Neural cell (in vitro differentiated cells): ENCODE measurements at regions not wholly inside any gene's neighbourhood (a gene's known extent, or its start where the extent isn't known, plus 50 kb on each side); places are given as distances from the start of the nearest gene placed in this dataset.

ENCODE experiments used
- H2AFZ ChIP-seq: fragments of 200-600, 300-800 bp; sonication (generic), shearing (Covaris generic); 2 replicates; pipeline ENCODE4 v1.6.0; 2014; ENCODE audit warnings: low read depth, mild to moderate bottlenecking, antibody characterized with exemption, low read length, moderate library complexity
- H3F3A ChIP-seq: fragments of 200-600 bp; shearing (Covaris generic); 2 replicates; pipeline ENCODE4 v1.6.1; 2016; ENCODE audit warnings: mild to moderate bottlenecking, moderate library complexity, mixed read lengths, antibody characterized with exemption, low read length; ENCODE audit not compliant: insufficient read depth, poor library complexity, severe bottlenecking
- H3K27ac ChIP-seq: fragments of 200-600, 300-800 bp; sonication (generic), shearing (Covaris generic); 2 replicates; pipeline ENCODE4 v1.5.1; 2014; ENCODE audit warnings: mild to moderate bottlenecking, low read length, moderate library complexity
- H3K27me3 ChIP-seq: fragments of 300-800, 200-600 bp; sonication (generic), shearing (Covaris generic); 2 replicates; pipeline ENCODE4 v1.6.0; 2014; ENCODE audit warnings: mild to moderate bottlenecking, low read depth, low read length, moderate library complexity; ENCODE audit not compliant: insufficient read depth
- H3K36me3 ChIP-seq: fragments of 300-800, 200-600 bp; sonication (generic), shearing (Covaris generic); 2 replicates; pipeline ENCODE4 v1.5.1; 2014; ENCODE audit warnings: mild to moderate bottlenecking, antibody characterized with exemption, low read length, moderate library complexity; ENCODE audit not compliant: insufficient read depth
- H3K4me2 ChIP-seq: fragments of 300-800, 200-600 bp; sonication (generic), shearing (Covaris generic); 2 replicates; pipeline ENCODE4 v1.6.0; 2014; ENCODE audit warnings: mild to moderate bottlenecking, low read length
- H3K4me3 ChIP-seq: fragments of 300-800, 200-600 bp; sonication (generic), shearing (Covaris generic); 2 replicates; pipeline ENCODE4 v1.5.1; 2014; ENCODE audit warnings: mild to moderate bottlenecking, low read length, moderate library complexity
- H3K79me2 ChIP-seq: fragments of 200-600 bp; shearing (Covaris generic); replicated peaks from 2 replicates; pipeline ENCODE4 v1.6.0; 2014; ENCODE audit warnings: mild to moderate bottlenecking, low read length, moderate library complexity; ENCODE audit not compliant: insufficient read depth
- H3K9ac ChIP-seq: fragments of 300-800, 200-600 bp; sonication (generic), shearing (Covaris generic); 2 replicates; pipeline ENCODE4 v1.6.1; 2016; ENCODE audit warnings: mild to moderate bottlenecking, low read length, mixed read lengths
- H3K9me2 ChIP-seq: fragments of 200-600 bp; shearing (Covaris generic); 2 replicates; pipeline ENCODE4 v1.6.1; 2016; ENCODE audit warnings: mild to moderate bottlenecking, low read length, mixed read lengths; ENCODE audit not compliant: insufficient read depth
- H3K9me3 ChIP-seq: fragments of 200-600, 300-800 bp; sonication (generic), shearing (Covaris generic); 2 replicates; pipeline ENCODE4 v1.6.1; 2016; ENCODE audit warnings: mild to moderate bottlenecking, mixed run types, low read length, moderate library complexity, mixed read lengths
- H4K20me1 ChIP-seq: fragments of 200-600 bp; shearing (Covaris generic); 2 replicates; pipeline ENCODE4 v1.6.1; 2016; ENCODE audit warnings: mild to moderate bottlenecking, mixed run types; ENCODE audit not compliant: insufficient read depth
- CTCF ChIP-seq: fragments of 450-650 bp; IDR thresholded peaks from 2 replicates; pipeline ENCODE4 v1.5.1; 2014; ENCODE audit warnings: antibody characterized with exemption, mild to moderate bottlenecking, moderate library complexity; ENCODE audit not compliant: poor library complexity, severe bottlenecking
- EP300 ChIP-seq: fragments of 450-650 bp; conservative IDR thresholded peaks from 2 replicates; pipeline ENCODE4 v1.6.1; 2014; ENCODE audit warnings: antibody characterized with exemption, mild to moderate bottlenecking, moderate library complexity; ENCODE audit not compliant: poor library complexity, severe bottlenecking
- EZH2 ChIP-seq: fragments of 200-600, 300-800 bp; shearing (Covaris generic), sonication (generic); IDR thresholded peaks from 2 replicates; pipeline ENCODE4 v1.6.1; 2014; ENCODE audit warnings: antibody characterized with exemption, low read length, borderline replicate concordance, mild to moderate bottlenecking; ENCODE audit not compliant: insufficient read depth, poor library complexity, severe bottlenecking
- MXI1 ChIP-seq: fragments of 450-650 bp; conservative IDR thresholded peaks from 2 replicates; pipeline ENCODE4 v1.6.1; 2014; ENCODE audit warnings: antibody characterized with exemption, mild to moderate bottlenecking; ENCODE audit not compliant: poor library complexity, severe bottlenecking
- POLR2AphosphoS5 ChIP-seq: IDR thresholded peaks from 2 replicates; pipeline ENCODE4 v1.6.1; 2012
- RAD21 ChIP-seq: fragments of 450-650 bp; conservative IDR thresholded peaks from 2 replicates; pipeline ENCODE4 v1.6.1; 2014; ENCODE audit warnings: antibody characterized with exemption, mild to moderate bottlenecking, moderate library complexity
- REST ChIP-seq: IDR thresholded peaks from 2 replicates; pipeline ENCODE4 v1.6.1; 2012; ENCODE audit warnings: borderline replicate concordance
- SMC3 ChIP-seq: fragments of 450-650 bp; conservative IDR thresholded peaks from 2 replicates; pipeline ENCODE4 v1.6.1; 2014; ENCODE audit warnings: antibody characterized with exemption, mild to moderate bottlenecking, moderate library complexity; ENCODE audit not compliant: poor library complexity
- TAF1 ChIP-seq: IDR thresholded peaks from 2 replicates; pipeline ENCODE4 v1.6.1; 2012; ENCODE audit warnings: low read depth

- Histone ChIP-seq H3K9me2 (no peaks in the 10 kb centered on the region), H2AFZ (no peak overlapping the region), H3K27me3 (no peaks in the 10 kb centered on the region), H4K20me1 (no peaks in the 10 kb centered on the region), H3F3A (no peaks in the 10 kb centered on the region), H3K9ac (no peak overlapping the region), H3K27ac (no peak overlapping the region), H3K9me3 (no peaks in the 10 kb centered on the region), H3K79me2 (no peaks in the 10 kb centered on the region), H3K4me2 (no peak overlapping the region), H3K36me3 (no peaks in the 10 kb centered on the region), H3K4me3 (no peak overlapping the region)
- TF ChIP-seq EZH2 (no peak), SMC3 (no peak), REST (no peak), TAF1 (no peak), CTCF (no peak), POLR2AphosphoS5 (no peak)
Observed at GRCh38 chr16:73384506-73385089, 336.7 kb upstream of the ZFHX3 start.

- Histone ChIP-seq H3K9ac (no peak overlapping the region), H3K36me3 (no peaks in the 10 kb centered on the region), H3K4me3 (no peak overlapping the region), H4K20me1 (no peaks in the 10 kb centered on the region), H3K4me2 (no peak overlapping the region), H3K27ac (no peak overlapping the region), H3F3A (no peaks in the 10 kb centered on the region), H2AFZ (no peak overlapping the region), H3K9me3 (no peaks in the 10 kb centered on the region), H3K79me2 (no peaks in the 10 kb centered on the region), H3K27me3 (no peaks in the 10 kb centered on the region), H3K9me2 (no peaks in the 10 kb centered on the region)
- TF ChIP-seq SMC3 (no peak), RAD21 (no peak), EP300 (no peak), CTCF (no peak), REST (no peak), EZH2 (no peak), POLR2AphosphoS5 (no peak), MXI1 (no peak), TAF1 (no peak)
Observed at GRCh38 chr16:73383988-73384365, 336.0 kb upstream of the ZFHX3 start.
